DMS53 treated with DMSO at 0.1 percent for 48 hours (cell line): ENCODE measurements at regions not wholly inside any gene's neighbourhood (a gene's known extent, or its start where the extent isn't known, plus 50 kb on each side); places are given as distances from the start of the nearest gene placed in this dataset.
"Not testable (repeated sequence)": the region's sequence is repeated elsewhere in the genome, so short reads cannot be mapped to it uniquely, and the experiment has no call there.

Source experiments
- DNase-seq: peaks from one replicate; lab custom pipeline; 2025; ENCODE audit not compliant: unreplicated experiment; lab: John Stamatoyannopoulos, UW

GRCh38 chr13:54261856-54262255 is 1233.2 kb downstream of the OLFM4 start:
- DNase-seq = no peak

- no peak for DNase-seq
These were observed 1235.3 kb downstream of the OLFM4 start for GRCh38 chr13:54263868-54264267.

GRCh38 chr13:54267253-54267668 is 1238.6 kb downstream of the OLFM4 start:
- DNase-seq = not testable (repeated sequence)

- not testable (repeated sequence) for DNase-seq
These were observed 1239.5 kb downstream of the OLFM4 start for GRCh38 chr13:54268013-54268695.

GRCh38 chr13:54287062-54287764 is 1258.6 kb downstream of the OLFM4 start:
- no peak for DNase-seq

GRCh38 chr13:54301085-54301484 is 1272.5 kb downstream of the OLFM4 start:
- DNase-seq = no peak

GRCh38 chr13:54305377-54305776 is 1276.8 kb downstream of the OLFM4 start:
- DNase-seq = no peak

- DNase-seq = no peak
These were observed 1284.3 kb downstream of the OLFM4 start for GRCh38 chr13:54312885-54313284.

- DNase-seq = no peak
These were observed 1289.1 kb downstream of the OLFM4 start for GRCh38 chr13:54317722-54318121.

GRCh38 chr13:54337540-54337939 is 1308.9 kb downstream of the OLFM4 start:
- DNase-seq = no peak

- no peak for DNase-seq
These were observed 1318.9 kb downstream of the OLFM4 start for GRCh38 chr13:54347531-54347930.

GRCh38 chr13:54356209-54356608 is 1327.6 kb downstream of the OLFM4 start:
- DNase-seq = no peak

- no peak for DNase-seq
These were observed 1328.2 kb downstream of the OLFM4 start for GRCh38 chr13:54356849-54357248.

GRCh38 chr13:54357284-54357933 is 1328.8 kb downstream of the OLFM4 start:
- no peak for DNase-seq

GRCh38 chr13:54361460-54361859 is 1332.8 kb downstream of the OLFM4 start:
- DNase-seq = no peak

- no peak for DNase-seq
These were observed 1338.1 kb downstream of the OLFM4 start for GRCh38 chr13:54366728-54367127.

GRCh38 chr13:54367639-54368271 is 1339.1 kb downstream of the OLFM4 start:
- DNase-seq = no peak

GRCh38 chr13:54368387-54368786 is 1339.8 kb downstream of the OLFM4 start:
- no peak for DNase-seq

- no peak for DNase-seq
These were observed 1344.6 kb downstream of the OLFM4 start for GRCh38 chr13:54373211-54373610.

GRCh38 chr13:54379461-54379860 is 1350.8 kb downstream of the OLFM4 start:
- no peak for DNase-seq

- DNase-seq = no peak
These were observed 1355.0 kb downstream of the OLFM4 start for GRCh38 chr13:54383604-54384003.

GRCh38 chr13:54387625-54388024 is 1359.0 kb downstream of the OLFM4 start:
- DNase-seq = no peak
